GM18858 (cell line): ENCODE measurements at regions not wholly inside any gene's neighbourhood (a gene's known extent, or its start where the extent isn't known, plus 50 kb on each side); places are given as distances from the start of the nearest gene placed in this dataset.
"Not testable (repeated sequence)": the region's sequence is repeated elsewhere in the genome, so short reads cannot be mapped to it uniquely, and the experiment has no call there.

Source experiments
- ATAC-seq: cut with Tn5 transposase; IDR thresholded peaks from one replicate; pipeline ENCODE4 v1.9.1; 2021; ENCODE audit not compliant: unreplicated experiment

- ATAC-seq: not testable (repeated sequence)
Observed at GRCh38 chr16:16610389-16610967, 231.5 kb downstream of the NPIPA7 start.

GRCh38 chr16:16613212-16613611 lies 234.3 kb downstream of the NPIPA7 start:
- not testable (repeated sequence) for ATAC-seq

GRCh38 chr16:16614484-16614883 lies 235.5 kb downstream of the NPIPA7 start:
- ATAC-seq: not testable (repeated sequence)

- ATAC-seq: not testable (repeated sequence)
Observed at GRCh38 chr16:16618963-16619465, 240.1 kb downstream of the NPIPA7 start.

- ATAC-seq: not testable (repeated sequence)
Observed at GRCh38 chr16:16624367-16624766, 245.4 kb downstream of the NPIPA7 start.

- ATAC-seq: not testable (repeated sequence)
Observed at GRCh38 chr16:16625140-16625539, 246.2 kb downstream of the NPIPA7 start.

GRCh38 chr16:16627865-16628264 lies 248.9 kb downstream of the NPIPA7 start:
- not testable (repeated sequence) for ATAC-seq

- ATAC-seq: not testable (repeated sequence)
Observed at GRCh38 chr16:16638231-16638630, 259.3 kb downstream of the NPIPA7 start.

- ATAC-seq: not testable (repeated sequence)
Observed at GRCh38 chr16:16638714-16639113, 259.8 kb downstream of the NPIPA7 start.

GRCh38 chr16:16643828-16644227 lies 264.9 kb downstream of the NPIPA7 start:
- not testable (repeated sequence) for ATAC-seq

- ATAC-seq: not testable (repeated sequence)
Observed at GRCh38 chr16:16648002-16648401, 269.1 kb downstream of the NPIPA7 start.

GRCh38 chr16:16672180-16672812 lies 293.4 kb downstream of the NPIPA7 start:
- ATAC-seq: not testable (repeated sequence)

- not testable (repeated sequence) for ATAC-seq
Observed at GRCh38 chr16:16674820-16675219, 295.9 kb downstream of the NPIPA7 start.

GRCh38 chr16:16721849-16722248 lies 342.9 kb downstream of the NPIPA7 start:
- ATAC-seq: not testable (repeated sequence)

GRCh38 chr16:16722666-16723065 lies 343.7 kb downstream of the NPIPA7 start:
- not testable (repeated sequence) for ATAC-seq

- ATAC-seq: not testable (repeated sequence)
Observed at GRCh38 chr16:16723819-16724519, 345.0 kb downstream of the NPIPA7 start.

GRCh38 chr16:16727048-16727447 lies 348.1 kb downstream of the NPIPA7 start:
- ATAC-seq: not testable (repeated sequence)

- not testable (repeated sequence) for ATAC-seq
Observed at GRCh38 chr16:16742573-16742972, 363.6 kb downstream of the NPIPA7 start.

GRCh38 chr16:16754992-16755667 lies 376.2 kb downstream of the NPIPA7 start:
- not testable (repeated sequence) for ATAC-seq

- no peak for ATAC-seq
Observed at GRCh38 chr16:16763449-16763848, 384.5 kb downstream of the NPIPA7 start.

- ATAC-seq: not testable (repeated sequence)
Observed at GRCh38 chr16:16770717-16771116, 391.8 kb downstream of the NPIPA7 start.
